Neuronal stem cell (in vitro differentiated cells): ENCODE measurements at regions not wholly inside any gene's neighbourhood (a gene's known extent, or its start where the extent isn't known, plus 50 kb on each side); places are given as distances from the start of the nearest gene placed in this dataset.

ENCODE experiments used
- DNase-seq: peaks from one replicate; pipeline ENCODE4 v3.0.0-alpha.2; 2013; ENCODE audit warnings: low spot score
- H2AFZ ChIP-seq: one replicate; pipeline ENCODE4 v1.6.1; 2013; ENCODE audit warnings: mild to moderate bottlenecking, low read length, inconsistent platforms
- H2AK5ac ChIP-seq: 2 replicates; pipeline ENCODE4 v1.6.1; 2013; ENCODE audit warnings: low read depth, mild to moderate bottlenecking, inconsistent platforms, low read length, moderate library complexity, mixed read lengths
- H2BK120ac ChIP-seq: 2 replicates; pipeline ENCODE4 v1.6.1; 2013; ENCODE audit warnings: low read depth, mild to moderate bottlenecking, inconsistent platforms, low read length, moderate library complexity, mixed read lengths
- H2BK12ac ChIP-seq: one replicate; pipeline ENCODE4 v1.6.1; 2013; ENCODE audit warnings: low read length, inconsistent platforms
- H2BK15ac ChIP-seq: 2 replicates; pipeline ENCODE4 v1.6.1; 2013; ENCODE audit warnings: mild to moderate bottlenecking, low read length, inconsistent platforms, mixed read lengths
- H2BK5ac ChIP-seq: one replicate; pipeline ENCODE4 v1.6.1; 2013; ENCODE audit warnings: inconsistent platforms, mild to moderate bottlenecking, low read length, moderate library complexity
- H3K14ac ChIP-seq: one replicate; pipeline ENCODE4 v1.6.1; 2013; ENCODE audit warnings: low read length, inconsistent platforms
- H3K18ac ChIP-seq: 2 replicates; pipeline ENCODE4 v1.6.1; 2013; ENCODE audit warnings: low read length, inconsistent platforms
- H3K23ac ChIP-seq: 2 replicates; pipeline ENCODE4 v1.6.1; 2013; ENCODE audit warnings: low read depth, mild to moderate bottlenecking, mixed read lengths, low read length, inconsistent platforms; ENCODE audit not compliant: poor library complexity
- H3K27ac ChIP-seq: replicated peaks from 3 replicates; pipeline ENCODE4 v1.5.1; 2013; ENCODE audit warnings: low read length, inconsistent platforms
- H3K27me3 ChIP-seq, 3 experiments: 2 replicates each; pipeline ENCODE4 v1.6.1; 2013; ENCODE audit warnings: low read length in 3 of 3, mild to moderate bottlenecking in 2 of 3, inconsistent platforms in 1 of 3, low read depth in 1 of 3, mixed read lengths in 1 of 3, moderate library complexity in 1 of 3; ENCODE audit not compliant: control insufficient read depth in 3 of 3, insufficient read depth in 3 of 3
- H3K36me3 ChIP-seq, 2 donors: replicated peaks in 1 of 2; 2 replicates each; pipeline ENCODE4 v1.6.1; 2013; ENCODE audit warnings: low read length in 2 of 2; ENCODE audit not compliant: control insufficient read depth in 2 of 2, insufficient read depth in 2 of 2
- H3K4ac ChIP-seq: 2 replicates; pipeline ENCODE4 v1.6.1; 2013; ENCODE audit warnings: inconsistent platforms, mild to moderate bottlenecking, low read length, moderate library complexity
- H3K4me1 ChIP-seq, 2 donors: 1 replicate in 1 of 2; 2 replicates in 1 of 2; pipeline ENCODE4 v1.6.1; 2013; ENCODE audit warnings: low read length in 2 of 2, low read depth in 1 of 2; ENCODE audit not compliant: control insufficient read depth in 2 of 2, insufficient read depth in 1 of 2
- H3K4me2 ChIP-seq: one replicate; pipeline ENCODE4 v1.6.1; 2013; ENCODE audit warnings: mild to moderate bottlenecking, low read length, inconsistent platforms; ENCODE audit not compliant: insufficient read depth, poor library complexity, severe bottlenecking
- H3K4me3 ChIP-seq, 2 donors: 2 replicates each; pipeline ENCODE4 v1.5.1; 2013; ENCODE audit warnings: low read length in 2 of 2, mild to moderate bottlenecking in 2 of 2, inconsistent platforms in 1 of 2, moderate library complexity in 1 of 2
- H3K79me1 ChIP-seq: one replicate; pipeline ENCODE4 v1.6.1; 2013; ENCODE audit warnings: low read depth, mild to moderate bottlenecking, inconsistent platforms, low read length, moderate library complexity
- H3K9ac ChIP-seq: one replicate; pipeline ENCODE4 v1.6.1; 2013; ENCODE audit warnings: mild to moderate bottlenecking, low read depth, low read length, inconsistent platforms; ENCODE audit not compliant: poor library complexity
- H3K9me3 ChIP-seq, 2 donors: replicated peaks in 1 of 2; 2 replicates each; pipeline versions ENCODE3 to v1.6.1; 2013; ENCODE audit warnings: low read length in 2 of 2, mild to moderate bottlenecking in 2 of 2, inconsistent platforms in 1 of 2, low read depth in 1 of 2, mixed read lengths in 1 of 2, moderate library complexity in 1 of 2; ENCODE audit not compliant: control insufficient read depth in 2 of 2, insufficient read depth in 1 of 2
- H4K8ac ChIP-seq: one replicate; pipeline ENCODE4 v1.6.1; 2013; ENCODE audit warnings: low read depth, mild to moderate bottlenecking, inconsistent platforms, low read length, moderate library complexity
- H4K91ac ChIP-seq: one replicate; pipeline ENCODE4 v1.6.1; 2013; ENCODE audit warnings: low read length, low read depth, mild to moderate bottlenecking, inconsistent platforms; ENCODE audit not compliant: poor library complexity
- WGBS, 2 donors: extraction: QIAGEN DNeasy Blood & Tissue Kit; methylation state at CpG; one replicate each; pipeline ENCODE4 v1.1.7; 2013; ENCODE audit warnings: missing lambda C conversion rate in 2 of 2, mixed read lengths in 1 of 2; ENCODE audit not compliant: insufficient read length in 2 of 2, insufficient replicate concordance in 1 of 2; ENCODE audit errors: extremely low coverage in 2 of 2; 5-methylcytosine and 5-hydroxymethylcytosine counted together

- Histone ChIP-seq H4K8ac (no peak overlapping the region), H3K27ac (no peak overlapping the region), H3K14ac (no peak overlapping the region), H2BK5ac (no peak overlapping the region), H3K23ac (no peak overlapping the region), H4K91ac (no peak overlapping the region), H3K4me2 (no peak overlapping the region), H3K4me1 (peaks cover 1 to 2% of the 10 kb centered on the region in 2 donors), H3K27me3 (no peaks in the 10 kb centered on the region), H3K9me3 (peaks cover 0 to 3% of the 10 kb centered on the region in 2 donors), H3K79me1 (no peaks in the 10 kb centered on the region), H2AK5ac (no peak overlapping the region), H3K9ac (no peak overlapping the region), H3K4me3 (no peak overlapping the region), H2AFZ (no peak overlapping the region), H3K4ac (no peak overlapping the region), H2BK15ac (no peak overlapping the region), H2BK12ac (no peak overlapping the region), H3K18ac (no peak overlapping the region), H2BK120ac (no peak overlapping the region), H3K36me3 (no peaks in the 10 kb centered on the region)
- no CpG with 5 or more reads among the region's 2 CpGs for WGBS, 2 donors
- no peak for DNase-seq
These were observed 311.5 kb downstream of the ATP23 start for GRCh38 chr12:58252914-58253313.

- Histone ChIP-seq H3K4ac (no peak overlapping the region), H3K79me1 (no peaks in the 10 kb centered on the region), H3K4me1 (peaks cover 1 to 2% of the 10 kb centered on the region in 2 donors), H3K36me3 (no peaks in the 10 kb centered on the region), H2BK12ac (no peak overlapping the region), H2AFZ (no peak overlapping the region), H3K14ac (no peak overlapping the region), H3K4me3 (no peak overlapping the region), H2BK5ac (no peak overlapping the region), H3K4me2 (no peak overlapping the region), H4K91ac (no peak overlapping the region), H3K27ac (no peak overlapping the region), H3K9me3 (peaks cover 0 to 3% of the 10 kb centered on the region in 2 donors), H3K23ac (no peak overlapping the region), H2BK120ac (no peak overlapping the region), H3K27me3 (no peaks in the 10 kb centered on the region), H3K18ac (no peak overlapping the region), H3K9ac (no peak overlapping the region), H4K8ac (no peak overlapping the region), H2BK15ac (no peak overlapping the region), H2AK5ac (no peak overlapping the region)
- DNase-seq, result no peak
- no CpG with 5 or more reads among the region's 1 CpG for WGBS, 2 donors
These were observed 312.3 kb downstream of the ATP23 start for GRCh38 chr12:58253663-58254062.

GRCh38 chr12:58254463-58255100, 313.2 kb downstream of the ATP23 start:
- Histone ChIP-seq H3K4me2 (no peak overlapping the region), H2BK120ac (no peak overlapping the region), H2BK5ac (no peak overlapping the region), H3K4me3 (no peak overlapping the region), H3K36me3 (no peaks in the 10 kb centered on the region), H3K4ac (no peak overlapping the region), H3K27ac (no peak overlapping the region), H3K79me1 (no peaks in the 10 kb centered on the region), H3K23ac (no peak overlapping the region), H2AFZ (no peak overlapping the region), H2BK12ac (no peak overlapping the region), H3K18ac (no peak overlapping the region), H3K9me3 (peaks cover 0 to 3% of the 10 kb centered on the region in 2 donors), H2AK5ac (no peak overlapping the region), H4K91ac (no peak overlapping the region), H3K9ac (no peak overlapping the region), H3K14ac (no peak overlapping the region), H4K8ac (no peak overlapping the region), H3K27me3 (no peaks in the 10 kb centered on the region), H2BK15ac (no peak overlapping the region), H3K4me1 (peaks cover 1% of the 10 kb centered on the region in 2 donors)
- no peak for DNase-seq
- no CpG with 5 or more reads among the region's 1 CpG for WGBS, 2 donors

- no peak overlapping the region for H3K23ac ChIP-seq
- no peak overlapping the region for H2BK12ac ChIP-seq
- no peak overlapping the region for H2AK5ac ChIP-seq
- H3K14ac ChIP-seq, result no peak overlapping the region
- H3K9ac ChIP-seq, result no peak overlapping the region
- H3K79me1 ChIP-seq, result no peaks in the 10 kb centered on the region
- no peak overlapping the region for H3K4me2 ChIP-seq
- no peak overlapping the region for H4K8ac ChIP-seq
- no peak overlapping the region for H2BK5ac ChIP-seq
- no peak overlapping the region for H3K4ac ChIP-seq
- no peaks in the 10 kb centered on the region for H3K4me1 ChIP-seq
- no peak overlapping the region for H2BK15ac ChIP-seq
- no peak for DNase-seq
- H4K91ac ChIP-seq, result no peak overlapping the region
- peaks cover 0 to 2% of the 10 kb centered on the region in 2 donors for H3K9me3 ChIP-seq
- no peak overlapping the region for H3K4me3 ChIP-seq
- no peak overlapping the region for H3K27ac ChIP-seq
- peaks cover 0 to 1% (median 0%) of the 10 kb centered on the region in 3 experiments for H3K27me3 ChIP-seq
- WGBS, 2 donors, result no CpG with 5 or more reads among the region's 1 CpG
- H3K18ac ChIP-seq, result no peak overlapping the region
- H3K36me3 ChIP-seq, result no peaks in the 10 kb centered on the region
- peak overlapping the region; percentile 16 for H2AFZ ChIP-seq
- H2BK120ac ChIP-seq, result no peak overlapping the region
These were observed 321.4 kb downstream of the ATP23 start for GRCh38 chr12:58262796-58263195.
